ENCODE measurements at regions not wholly inside any gene's neighbourhood (a gene's known extent, or its start where the extent isn't known, plus 50 kb on each side); places are given as distances from the start of the nearest gene placed in this dataset.

GRCh38 chr2:40642726-40643125, 190.8 kb upstream of the SLC8A1 start:
- Histone ChIP-seq H2AFZ (ENCODE audit: low read depth, low read length) (no peak overlapping the region), H4K20me1 (ENCODE audit: insufficient read depth, low read length) (no peaks in the 10 kb centered on the region), H3K27me3 (ENCODE audit: insufficient read depth, low read length) (no peaks in the 10 kb centered on the region), H3K9ac (ENCODE audit: low read length) (no peak overlapping the region), H3K9me3 (ENCODE audit: insufficient read depth, low read depth, low read length) (no peaks in the 10 kb centered on the region), H3K36me3 (ENCODE audit: insufficient read depth, low read length) (no peaks in the 10 kb centered on the region), H3K4me2 (ENCODE audit: low read length) (no peak overlapping the region), H3K27ac (ENCODE audit: low read depth, low read length) (no peak overlapping the region), H3K4me3 (ENCODE audit: insufficient read depth, low read depth, low read length) (no peak overlapping the region), H3K4me1 (ENCODE audit: insufficient read depth, low read length) (no peaks in the 10 kb centered on the region), H3K79me2 (ENCODE audit: insufficient read depth, low read length) (no peaks in the 10 kb centered on the region)
- Mint-ChIP-seq H3K27me3 (ENCODE audit: low read depth, unreplicated experiment) (no peaks in the 10 kb centered on the region), H3K9me3 (ENCODE audit: unreplicated experiment) (no peaks in the 10 kb centered on the region), H3K27ac (ENCODE audit: unreplicated experiment) (no peak overlapping the region), H3K4me3 (ENCODE audit: unreplicated experiment) (no peak overlapping the region), H3K4me1 (ENCODE audit: low read depth, unreplicated experiment) (no peaks in the 10 kb centered on the region), H3K36me3 (ENCODE audit: low read depth, unreplicated experiment) (no peaks in the 10 kb centered on the region)
- no peak for DNase-seq (ENCODE audit: low read depth)
- TF ChIP-seq EZH2 (IDR thresholded peaks at IDR 0.05; ENCODE audit: insufficient read depth, low read length) = no peak
- no peak for TF ChIP-seq CTCF (IDR thresholded peaks at IDR 0.05; ENCODE audit: insufficient read depth, low read depth, low read length)
- FAIRE-seq = no peak

GRCh38 chr2:40646642-40647041, 194.8 kb upstream of the SLC8A1 start:
- no peak overlapping the region for H3K9ac ChIP-seq (ENCODE audit: low read length)
- H3K9me3 Mint-ChIP-seq (ENCODE audit: unreplicated experiment) = no peaks in the 10 kb centered on the region
- no peaks in the 10 kb centered on the region for H3K27me3 Mint-ChIP-seq (ENCODE audit: low read depth, unreplicated experiment)
- no peaks in the 10 kb centered on the region for H3K36me3 Mint-ChIP-seq (ENCODE audit: low read depth, unreplicated experiment)
- H3K27ac ChIP-seq (ENCODE audit: low read depth, low read length) = no peak overlapping the region
- H3K4me1 Mint-ChIP-seq (ENCODE audit: low read depth, unreplicated experiment) = no peaks in the 10 kb centered on the region
- no peak overlapping the region for H3K4me2 ChIP-seq (ENCODE audit: low read length)
- no peak for FAIRE-seq
- H3K36me3 ChIP-seq (ENCODE audit: insufficient read depth, low read length) = no peaks in the 10 kb centered on the region
- H3K27ac Mint-ChIP-seq (ENCODE audit: unreplicated experiment) = no peak overlapping the region
- no peak for DNase-seq (ENCODE audit: low read depth)
- H4K20me1 ChIP-seq (ENCODE audit: insufficient read depth, low read length) = no peaks in the 10 kb centered on the region
- no peak overlapping the region for H3K4me3 ChIP-seq (ENCODE audit: insufficient read depth, low read depth, low read length)
- H3K4me1 ChIP-seq (ENCODE audit: insufficient read depth, low read length) = no peaks in the 10 kb centered on the region
- no peak for TF ChIP-seq CTCF (IDR thresholded peaks at IDR 0.05; ENCODE audit: insufficient read depth, low read depth, low read length)
- TF ChIP-seq EZH2 (IDR thresholded peaks at IDR 0.05; ENCODE audit: insufficient read depth, low read length) = no peak
- no peak overlapping the region for H2AFZ ChIP-seq (ENCODE audit: low read depth, low read length)
- no peaks in the 10 kb centered on the region for H3K79me2 ChIP-seq (ENCODE audit: insufficient read depth, low read length)
- no peaks in the 10 kb centered on the region for H3K9me3 ChIP-seq (ENCODE audit: insufficient read depth, low read depth, low read length)
- no peak overlapping the region for H3K4me3 Mint-ChIP-seq (ENCODE audit: unreplicated experiment)
- no peaks in the 10 kb centered on the region for H3K27me3 ChIP-seq (ENCODE audit: insufficient read depth, low read length)

DNA sequence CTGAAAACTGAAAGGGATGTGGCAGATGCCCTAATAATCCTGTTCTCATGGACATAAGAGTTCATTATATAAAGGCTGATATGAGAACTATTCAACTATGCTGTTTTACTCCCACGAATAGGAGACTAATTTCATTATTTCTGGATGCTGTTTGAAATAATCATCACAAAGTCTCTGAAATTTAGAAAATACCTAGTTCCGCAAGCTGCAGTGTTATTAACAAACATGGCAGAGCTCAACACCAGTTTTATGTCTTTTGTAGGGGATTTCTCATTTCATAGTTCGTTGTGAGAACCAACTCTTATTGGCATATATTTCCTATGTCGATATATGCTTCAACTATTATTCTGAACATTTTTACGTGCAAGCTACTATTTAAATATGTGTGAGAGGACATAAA, 200.3 kb upstream of the SLC8A1 start:
- H3K36me3 ChIP-seq (ENCODE audit: insufficient read depth, low read length) = no peaks in the 10 kb centered on the region
- no peaks in the 10 kb centered on the region for H3K4me1 ChIP-seq (ENCODE audit: insufficient read depth, low read length)
- no peak overlapping the region for H2AFZ ChIP-seq (ENCODE audit: low read depth, low read length)
- no peak overlapping the region for H3K9ac ChIP-seq (ENCODE audit: low read length)
- no peak overlapping the region for H3K27ac ChIP-seq (ENCODE audit: low read depth, low read length)
- no peaks in the 10 kb centered on the region for H3K4me1 Mint-ChIP-seq (ENCODE audit: low read depth, unreplicated experiment)
- H3K36me3 Mint-ChIP-seq (ENCODE audit: low read depth, unreplicated experiment) = no peaks in the 10 kb centered on the region
- no peaks in the 10 kb centered on the region for H3K9me3 ChIP-seq (ENCODE audit: insufficient read depth, low read depth, low read length)
- no peak for TF ChIP-seq CTCF (IDR thresholded peaks at IDR 0.05; ENCODE audit: insufficient read depth, low read depth, low read length)
- TF ChIP-seq EZH2 (IDR thresholded peaks at IDR 0.05; ENCODE audit: insufficient read depth, low read length) = no peak
- H3K4me3 Mint-ChIP-seq (ENCODE audit: unreplicated experiment) = no peak overlapping the region
- no peaks in the 10 kb centered on the region for H3K79me2 ChIP-seq (ENCODE audit: insufficient read depth, low read length)
- H4K20me1 ChIP-seq (ENCODE audit: insufficient read depth, low read length) = no peaks in the 10 kb centered on the region
- H3K27ac Mint-ChIP-seq (ENCODE audit: unreplicated experiment) = no peak overlapping the region
- no peaks in the 10 kb centered on the region for H3K27me3 ChIP-seq (ENCODE audit: insufficient read depth, low read length)
- FAIRE-seq (peak; percentile 26), DNase-seq (ENCODE audit: low read depth) (no peak)
- H3K4me3 ChIP-seq (ENCODE audit: insufficient read depth, low read depth, low read length) = no peak overlapping the region
- H3K27me3 Mint-ChIP-seq (ENCODE audit: low read depth, unreplicated experiment) = no peaks in the 10 kb centered on the region
- no peaks in the 10 kb centered on the region for H3K9me3 Mint-ChIP-seq (ENCODE audit: unreplicated experiment)
- H3K4me2 ChIP-seq (ENCODE audit: low read length) = no peak overlapping the region

Data from astrocyte (in vitro differentiated cells and primary cell).